IMR-90 (cell line): ENCODE measurements at regions not wholly inside any gene's neighbourhood (a gene's known extent, or its start where the extent isn't known, plus 50 kb on each side); places are given as distances from the start of the nearest gene placed in this dataset.

Experiments used
- CEBPB ChIP-seq: IDR thresholded peaks from 2 replicates; pipeline ENCODE4 v1.6.1; 2012; ENCODE audit warnings: low read depth, low read length, improper control_type of control experiment
- FOS ChIP-seq: fragments of 150-350 bp; IDR thresholded peaks from 2 replicates; pipeline ENCODE4 v1.6.1; 2016; ENCODE audit warnings: low read depth, low read length
- MAFK ChIP-seq: IDR thresholded peaks from 2 replicates; pipeline ENCODE4 v1.6.1; 2012; ENCODE audit warnings: low read depth, low read length, improper control_type of control experiment
- MXI1 ChIP-seq: IDR thresholded peaks from 2 replicates; pipeline ENCODE4 v1.6.1; 2012; ENCODE audit warnings: low read depth, mild to moderate bottlenecking, low read length, moderate library complexity, borderline replicate concordance
- POLR2A ChIP-seq: IDR thresholded peaks from 2 replicates; pipeline ENCODE4 v1.6.1; 2012; ENCODE audit warnings: mild to moderate bottlenecking, low read depth, low read length
- SMC3 ChIP-seq: fragments of 150-350 bp; IDR thresholded peaks from 2 replicates; pipeline ENCODE4 v1.6.1; 2016; ENCODE audit warnings: low read depth, mild to moderate bottlenecking, antibody characterized with exemption, low read length, moderate library complexity
- TF ChIP-seq, protein P1 (sequence below): conservative IDR thresholded peaks from 2 replicates; pipeline ENCODE4 v1.5.1; 2012; ENCODE audit warnings: mild to moderate bottlenecking, low read depth, low read length, improper control_type of control experiment
- TF ChIP-seq, protein P2 (sequence below): fragments of 150-350 bp; IDR thresholded peaks from 2 replicates; pipeline ENCODE4 v1.6.1; 2017; ENCODE audit warnings: mild to moderate bottlenecking, antibody characterized with exemption, low read length, low read depth

DNA sequence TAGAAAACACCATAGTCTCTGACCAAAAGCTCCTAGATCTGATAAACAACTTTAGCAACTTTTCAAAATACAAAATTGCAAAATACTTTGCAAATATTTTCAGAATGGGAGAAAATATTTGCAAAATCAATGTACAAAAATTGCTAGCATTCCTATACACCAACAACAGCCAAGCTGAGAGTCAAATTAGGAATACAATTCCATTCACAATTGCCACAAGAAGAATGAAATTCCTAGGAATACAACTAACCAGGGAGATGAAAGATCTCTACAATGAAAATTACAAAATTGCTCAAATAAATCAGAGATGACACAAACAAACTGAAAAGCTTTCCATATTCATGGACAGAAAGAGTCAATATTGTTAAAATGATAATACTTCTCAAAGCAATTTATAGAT, 327.0 kb upstream of the ZC3H15 start:
- TF ChIP-seq CEBPB (no peak), MAFK (no peak), MXI1 (no peak), SMC3 (no peak), FOS (no peak), POLR2A (no peak)
- TF ChIP-seq, protein P1, sequence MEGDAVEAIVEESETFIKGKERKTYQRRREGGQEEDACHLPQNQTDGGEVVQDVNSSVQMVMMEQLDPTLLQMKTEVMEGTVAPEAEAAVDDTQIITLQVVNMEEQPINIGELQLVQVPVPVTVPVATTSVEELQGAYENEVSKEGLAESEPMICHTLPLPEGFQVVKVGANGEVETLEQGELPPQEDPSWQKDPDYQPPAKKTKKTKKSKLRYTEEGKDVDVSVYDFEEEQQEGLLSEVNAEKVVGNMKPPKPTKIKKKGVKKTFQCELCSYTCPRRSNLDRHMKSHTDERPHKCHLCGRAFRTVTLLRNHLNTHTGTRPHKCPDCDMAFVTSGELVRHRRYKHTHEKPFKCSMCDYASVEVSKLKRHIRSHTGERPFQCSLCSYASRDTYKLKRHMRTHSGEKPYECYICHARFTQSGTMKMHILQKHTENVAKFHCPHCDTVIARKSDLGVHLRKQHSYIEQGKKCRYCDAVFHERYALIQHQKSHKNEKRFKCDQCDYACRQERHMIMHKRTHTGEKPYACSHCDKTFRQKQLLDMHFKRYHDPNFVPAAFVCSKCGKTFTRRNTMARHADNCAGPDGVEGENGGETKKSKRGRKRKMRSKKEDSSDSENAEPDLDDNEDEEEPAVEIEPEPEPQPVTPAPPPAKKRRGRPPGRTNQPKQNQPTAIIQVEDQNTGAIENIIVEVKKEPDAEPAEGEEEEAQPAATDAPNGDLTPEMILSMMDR, result no peak
- TF ChIP-seq, protein P2, sequence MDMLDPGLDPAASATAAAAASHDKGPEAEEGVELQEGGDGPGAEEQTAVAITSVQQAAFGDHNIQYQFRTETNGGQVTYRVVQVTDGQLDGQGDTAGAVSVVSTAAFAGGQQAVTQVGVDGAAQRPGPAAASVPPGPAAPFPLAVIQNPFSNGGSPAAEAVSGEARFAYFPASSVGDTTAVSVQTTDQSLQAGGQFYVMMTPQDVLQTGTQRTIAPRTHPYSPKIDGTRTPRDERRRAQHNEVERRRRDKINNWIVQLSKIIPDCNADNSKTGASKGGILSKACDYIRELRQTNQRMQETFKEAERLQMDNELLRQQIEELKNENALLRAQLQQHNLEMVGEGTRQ, result no peak
